DMS53 (cell line): ENCODE measurements at regions not wholly inside any gene's neighbourhood (a gene's known extent, or its start where the extent isn't known, plus 50 kb on each side); places are given as distances from the start of the nearest gene placed in this dataset.

Experiments used
- DNase-seq: peaks from one replicate; lab custom pipeline; 2025; lab: John Stamatoyannopoulos, UW

DNA sequence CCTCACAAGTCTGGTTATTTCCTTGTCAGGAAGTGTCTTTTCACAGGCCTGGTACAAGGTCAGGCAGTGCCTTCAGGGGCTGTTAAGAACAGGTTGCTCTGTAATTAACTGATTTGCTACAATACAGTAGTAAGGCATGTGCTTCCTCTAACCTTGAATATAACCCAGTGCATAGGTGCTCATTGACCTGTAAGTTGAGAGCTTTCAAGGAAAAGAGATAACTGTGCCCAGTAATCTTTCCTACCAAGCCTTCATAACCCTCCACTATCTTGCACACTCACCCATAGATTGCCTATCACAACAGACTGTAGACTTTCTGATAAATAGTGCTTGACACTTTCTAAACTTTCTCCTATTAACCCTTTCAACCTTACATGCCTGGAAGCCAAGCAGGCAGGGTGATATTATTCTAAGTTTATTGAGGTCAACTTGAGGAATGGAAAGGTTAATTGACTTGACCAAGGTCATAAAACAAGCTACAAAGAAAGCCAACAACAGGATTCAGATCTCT, 148.1 kb downstream of the PPARGC1A start:
- DNase-seq: no peak

DNA sequence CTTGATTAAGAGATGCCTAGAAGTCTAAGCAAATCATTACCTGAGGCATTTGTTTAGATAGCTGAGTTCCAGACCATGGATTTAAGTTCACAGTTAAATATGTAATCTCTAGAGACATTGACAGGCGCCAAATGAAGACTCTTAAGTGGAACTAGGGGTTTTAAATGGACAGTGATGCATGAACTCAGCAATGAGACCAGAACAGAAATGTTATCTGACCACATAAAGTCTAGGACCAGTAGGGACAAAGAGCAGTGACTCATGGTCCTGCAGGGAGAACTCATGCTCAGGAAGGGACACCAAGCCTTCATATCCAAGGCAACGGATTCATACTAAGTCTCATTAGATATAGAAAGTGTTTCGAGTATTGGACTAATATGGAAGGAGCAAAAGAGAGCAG, 152.3 kb downstream of the PPARGC1A start:
- peak; percentile 70 for DNase-seq

DNA sequence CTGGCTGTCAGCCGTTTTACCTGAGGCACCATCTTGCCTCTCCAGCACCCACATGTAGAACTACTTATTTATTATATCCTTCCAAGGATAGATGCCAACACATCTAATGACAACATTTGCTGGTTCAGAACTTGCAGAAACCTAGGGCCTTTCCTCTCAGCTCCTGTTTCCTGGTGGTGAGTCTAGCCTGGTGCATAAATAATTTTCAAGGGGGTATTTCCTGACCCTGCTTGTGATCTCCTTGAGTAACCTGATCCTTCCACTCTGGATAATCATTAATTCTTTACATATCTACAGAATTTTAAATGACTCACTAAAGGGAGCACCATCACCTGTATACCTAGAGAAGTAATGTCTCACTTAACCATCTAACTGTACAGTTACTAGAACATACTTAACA, 153.4 kb downstream of the PPARGC1A start:
- DNase-seq: peak; percentile 94

DNA sequence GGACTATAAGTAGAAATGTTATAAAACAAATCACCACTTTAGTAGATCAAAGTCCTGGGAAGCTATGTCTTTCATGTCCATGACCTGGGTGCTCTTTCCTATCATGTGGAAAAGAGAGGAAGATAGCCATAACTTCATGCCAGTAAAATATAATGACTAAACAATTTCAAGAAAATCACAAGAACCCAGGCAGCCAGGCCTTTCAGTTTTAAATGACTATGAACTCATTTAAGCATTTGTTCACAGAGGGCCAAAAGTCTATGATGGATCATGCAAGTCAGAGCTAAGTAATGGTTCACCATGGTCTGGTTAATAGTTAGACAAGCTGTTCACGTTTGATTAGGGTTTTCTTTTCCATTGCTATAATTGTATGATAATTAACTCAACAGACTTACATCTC, 155.8 kb downstream of the PPARGC1A start:
- no peak for DNase-seq

DNA sequence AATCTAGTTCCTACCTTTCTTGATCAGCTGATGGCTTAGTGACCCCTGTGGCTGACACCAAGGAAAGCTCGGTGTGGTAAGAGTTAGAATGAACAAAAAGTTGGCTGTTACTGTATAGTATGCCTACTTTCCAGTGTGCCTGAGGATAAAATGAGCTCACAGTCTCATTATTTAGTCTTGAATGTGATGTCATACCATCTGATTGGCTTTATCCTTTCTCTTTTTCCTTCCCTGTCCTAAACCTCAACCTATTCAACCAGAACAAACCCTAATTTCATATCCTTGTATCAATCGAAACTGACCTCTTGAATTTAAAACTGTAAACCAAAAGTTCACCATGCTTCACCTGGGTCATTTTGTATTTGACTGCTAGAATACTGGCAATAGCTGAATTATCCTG, 156.4 kb downstream of the PPARGC1A start:
- no peak for DNase-seq

DNA sequence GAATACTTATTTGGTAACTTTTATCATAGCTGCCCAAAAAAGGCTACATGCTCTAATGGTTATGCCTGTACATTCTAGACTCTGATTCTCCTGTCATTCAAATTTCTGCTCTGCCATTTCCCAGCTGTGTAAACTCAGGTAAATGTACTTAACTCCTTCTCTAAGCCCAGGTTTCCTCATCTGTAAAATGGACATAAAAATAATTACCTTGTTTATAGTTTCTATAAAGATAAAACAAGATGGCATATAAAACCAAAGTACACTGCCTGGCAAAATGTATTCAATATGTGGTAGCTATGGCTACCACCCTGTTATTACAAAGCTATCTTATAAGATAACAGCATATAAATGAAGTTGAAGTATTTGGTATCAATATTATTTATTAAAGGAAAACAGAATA, 158.8 kb downstream of the PPARGC1A start:
- no peak for DNase-seq

DNA sequence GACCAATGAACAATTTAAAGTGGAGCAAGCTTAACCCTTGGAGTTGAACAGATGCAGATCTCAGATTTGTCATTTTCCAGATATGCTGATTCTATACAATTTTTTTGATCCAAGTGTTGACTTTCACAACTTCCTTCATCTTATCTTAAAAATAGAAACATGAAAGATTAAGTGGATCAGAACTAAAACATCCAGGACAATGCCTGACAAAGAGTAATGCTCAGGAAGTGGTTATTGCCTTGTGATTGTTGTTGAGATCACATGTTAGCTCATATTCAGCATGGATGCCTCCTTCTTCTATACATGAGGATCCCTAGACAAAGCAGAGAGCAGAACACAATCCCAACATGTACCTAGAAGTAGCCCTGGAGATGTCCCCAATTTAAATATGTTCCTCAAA, 160.9 kb downstream of the PPARGC1A start:
- DNase-seq: no peak

DNA sequence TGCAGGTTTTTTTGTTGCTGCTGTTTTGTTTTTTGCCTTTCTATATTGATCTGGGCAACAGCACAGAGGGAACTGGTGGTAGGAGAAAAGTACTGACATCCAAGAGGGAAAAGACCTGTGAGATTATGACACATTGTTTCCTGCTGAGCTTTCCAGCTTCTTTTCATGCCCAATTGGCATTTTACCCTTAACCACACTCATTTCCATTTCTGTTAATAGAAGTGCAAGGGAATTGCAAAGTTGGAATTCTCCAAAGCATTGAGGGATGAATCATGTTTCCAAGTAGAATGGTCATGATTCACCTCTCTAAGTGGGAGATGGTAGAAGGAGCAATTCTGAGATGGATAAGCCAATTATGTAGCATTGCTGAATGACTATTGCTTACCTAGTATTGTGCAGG, 161.5 kb downstream of the PPARGC1A start:
- peak; percentile 37 for DNase-seq

DNA sequence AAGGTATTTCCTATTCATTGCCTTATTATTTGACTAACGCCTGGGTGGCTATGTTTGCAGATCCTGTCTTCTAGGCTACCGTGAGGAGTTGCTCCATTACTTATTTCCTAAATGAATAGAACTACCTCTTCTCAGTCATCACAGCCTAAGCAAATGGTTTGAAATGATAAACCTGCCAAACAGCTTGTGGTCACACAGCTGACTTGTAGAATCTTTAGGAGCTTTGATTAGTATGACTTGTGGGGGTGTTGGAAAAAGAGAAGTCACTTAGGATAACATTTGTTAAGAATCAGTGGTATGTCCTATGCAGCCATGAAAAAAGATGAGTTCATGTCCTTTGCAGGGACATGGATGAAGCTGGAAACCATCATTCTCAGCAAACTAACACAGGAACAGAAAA, 169.3 kb downstream of the PPARGC1A start:
- DNase-seq: no peak

DNA sequence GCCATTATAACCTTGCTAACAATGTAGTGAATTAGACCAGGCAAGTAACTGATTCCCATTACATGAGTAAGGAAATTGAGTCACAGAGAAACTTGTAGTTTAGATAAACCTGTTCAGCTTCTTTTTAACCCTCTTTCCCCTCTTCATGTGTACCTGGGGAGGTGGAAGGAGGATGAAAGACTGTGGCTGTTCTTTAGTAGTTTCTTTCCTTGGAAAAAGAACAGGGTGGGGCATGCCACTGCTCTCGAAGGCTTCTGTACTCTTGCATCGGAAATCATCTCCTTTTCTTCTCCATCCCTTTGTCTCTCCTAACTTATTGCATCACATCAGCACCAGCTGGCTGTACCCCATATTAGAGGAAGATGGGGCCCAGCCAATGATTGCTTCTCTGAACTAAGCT, 171.4 kb downstream of the PPARGC1A start:
- DNase-seq: no peak

DNA sequence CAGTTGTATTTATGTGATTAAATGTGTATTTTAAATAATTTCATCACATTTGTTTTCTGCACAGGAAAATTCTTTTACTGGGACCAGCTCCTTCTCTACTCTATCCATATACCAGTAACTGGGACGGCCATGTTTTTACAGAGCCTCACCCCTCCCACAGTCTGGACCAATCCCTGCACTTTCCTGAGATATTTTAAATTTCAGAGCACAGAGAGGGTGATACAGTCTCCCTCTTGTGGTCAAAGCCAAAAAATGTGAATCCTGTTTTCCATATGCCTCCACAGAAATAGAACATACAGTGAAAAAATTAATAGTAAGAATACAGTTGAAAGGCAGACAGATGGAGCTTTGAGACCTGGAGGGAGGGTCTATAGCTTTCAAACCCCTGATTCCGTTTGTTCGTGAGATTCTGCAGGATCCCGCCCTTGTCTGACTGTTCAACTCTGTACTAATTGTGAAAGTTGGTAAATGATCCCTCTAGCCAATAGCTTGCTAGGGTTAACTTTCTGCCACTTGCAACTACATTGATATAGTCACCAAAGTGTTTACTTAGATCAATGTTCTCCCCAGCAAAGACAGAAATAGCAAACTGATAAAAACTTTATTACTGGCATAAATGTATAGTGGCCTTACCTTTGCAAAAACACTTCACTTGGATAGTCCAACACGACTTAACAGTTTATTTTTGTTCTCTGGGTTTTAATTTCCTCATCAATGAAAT, 172.2 kb downstream of the PPARGC1A start:
- peak; percentile 83 for DNase-seq

DNA sequence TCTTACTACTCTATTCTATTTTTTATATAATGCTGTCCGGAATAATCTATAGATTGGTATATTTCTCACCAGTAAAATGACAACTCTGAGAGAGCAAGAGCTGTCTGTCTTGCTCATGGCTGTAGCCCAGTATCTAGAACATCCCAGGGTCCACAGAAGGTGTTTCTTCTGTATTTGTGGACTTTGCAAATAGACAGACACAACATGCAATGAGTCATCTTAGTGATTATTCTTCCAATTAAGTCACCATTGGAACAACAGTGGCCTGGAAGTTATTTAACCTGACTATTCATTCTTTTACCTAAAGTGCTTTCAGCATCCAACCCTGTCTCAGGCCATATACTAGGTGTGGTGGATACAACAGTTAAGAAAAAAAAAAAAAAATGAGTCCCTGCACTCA, 179.5 kb downstream of the PPARGC1A start:
- DNase-seq: peak; percentile 53

DNA sequence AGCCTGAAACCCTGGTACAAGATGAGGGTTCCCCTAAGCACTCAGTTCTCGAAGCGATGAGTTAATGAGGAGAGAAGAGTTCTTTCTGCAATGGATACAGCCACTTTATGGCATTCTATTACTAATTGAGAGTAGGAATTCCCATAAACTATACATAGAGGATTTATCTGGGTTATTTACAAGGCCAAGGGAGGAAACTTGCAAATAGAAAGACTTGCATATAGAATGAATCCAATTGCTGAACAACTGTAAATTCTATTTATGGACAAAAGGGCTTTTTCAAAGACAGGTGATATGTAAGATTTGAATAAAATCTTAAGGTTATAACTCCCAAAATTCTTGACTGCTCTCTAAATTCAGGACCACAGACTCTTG, 182.2 kb downstream of the PPARGC1A start:
- DNase-seq: no peak

DNA sequence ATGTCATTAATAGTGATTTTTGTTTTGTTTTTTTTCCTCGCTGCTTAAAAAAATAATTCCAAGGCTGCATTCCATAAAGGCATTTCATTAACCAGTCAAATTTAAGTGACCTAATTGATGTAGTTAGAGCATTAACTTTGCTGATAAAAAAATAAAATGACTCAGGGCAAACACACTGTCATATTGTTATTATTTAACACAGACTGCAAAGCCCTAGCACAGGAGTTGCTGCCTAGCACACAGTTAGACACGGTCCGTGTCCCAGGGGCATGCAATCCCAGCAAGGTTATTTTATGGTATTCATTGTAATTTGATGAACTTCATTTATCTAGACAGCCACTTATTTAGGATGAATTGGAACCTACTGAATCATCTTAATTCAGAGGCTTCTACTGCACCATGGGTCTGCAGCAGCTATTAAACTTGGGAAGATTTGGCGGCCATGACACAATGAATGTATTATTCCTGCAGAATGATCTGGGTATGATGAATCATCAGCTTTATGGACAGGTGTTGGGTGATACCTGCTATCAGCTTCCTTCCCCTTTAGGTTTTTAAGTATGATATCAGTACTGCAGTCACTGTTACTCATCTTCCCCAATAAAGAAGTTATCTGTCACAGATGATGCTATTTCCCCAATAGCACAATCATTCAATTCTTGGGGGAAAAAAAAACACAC, 182.7 kb downstream of the PPARGC1A start:
- peak; percentile 27 for DNase-seq

DNA sequence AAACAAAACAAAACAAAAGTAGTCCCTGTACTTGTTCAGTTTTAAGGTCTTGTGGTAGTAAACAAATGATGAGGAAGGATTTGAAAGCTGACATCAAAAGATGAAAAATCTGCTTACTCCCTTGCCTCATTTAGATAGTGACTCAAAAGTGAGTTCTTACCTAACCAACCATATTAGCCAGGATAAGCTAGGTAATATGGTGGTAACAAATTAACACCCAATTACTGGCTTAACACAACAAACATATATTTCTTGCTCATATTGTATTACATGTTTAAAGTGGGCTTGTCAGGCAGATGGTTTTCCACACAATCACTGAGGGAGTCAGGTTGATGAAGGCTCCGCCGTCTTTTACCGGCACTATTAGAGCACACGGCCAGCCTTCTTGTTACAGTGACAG, 189.7 kb downstream of the PPARGC1A start:
- DNase-seq: no peak

DNA sequence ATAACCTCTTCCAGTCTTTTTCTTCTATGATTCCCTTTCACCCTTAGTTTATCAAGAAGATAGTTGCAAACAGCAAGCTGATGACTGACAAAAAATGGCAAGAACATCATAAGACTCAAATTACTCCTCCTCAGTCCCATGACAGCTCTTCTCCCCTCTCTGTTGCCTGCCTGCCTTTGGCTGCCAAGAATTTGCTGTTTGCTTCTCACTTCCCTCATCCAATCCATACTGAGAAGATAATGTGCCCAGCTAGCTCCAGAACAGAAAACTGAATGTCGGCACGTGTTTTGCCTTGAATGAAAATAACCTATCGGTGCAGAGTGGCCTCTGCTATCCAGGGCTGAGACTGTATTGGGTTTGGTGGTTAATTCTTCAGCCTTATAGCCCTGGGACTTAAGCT, 192.1 kb downstream of the PPARGC1A start:
- DNase-seq: no peak

DNA sequence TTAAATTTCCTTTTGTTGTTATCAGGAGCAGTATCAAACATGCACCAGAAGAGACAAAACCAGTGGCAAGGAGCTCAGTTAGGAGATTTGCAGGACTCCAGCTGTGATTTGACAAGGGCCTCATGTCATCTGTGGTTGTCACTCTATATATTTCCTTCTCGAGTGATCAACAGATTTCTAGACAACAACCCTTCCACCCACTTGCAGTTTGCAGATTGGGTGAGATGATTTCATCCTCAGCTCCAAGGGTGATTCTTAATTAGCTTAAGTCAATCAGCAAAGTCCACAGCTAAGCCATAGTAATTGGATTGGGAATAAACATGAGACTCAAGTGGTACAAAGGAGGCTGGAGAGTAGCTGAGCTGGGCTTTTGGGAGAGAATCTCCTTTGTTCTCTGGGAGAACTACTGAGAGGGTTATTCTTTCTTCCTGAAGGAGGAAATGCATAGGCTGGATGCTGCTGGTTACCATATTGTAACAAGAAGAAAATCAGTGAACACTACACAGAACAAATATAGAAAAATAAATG, 192.8 kb downstream of the PPARGC1A start:
- no peak for DNase-seq

DNA sequence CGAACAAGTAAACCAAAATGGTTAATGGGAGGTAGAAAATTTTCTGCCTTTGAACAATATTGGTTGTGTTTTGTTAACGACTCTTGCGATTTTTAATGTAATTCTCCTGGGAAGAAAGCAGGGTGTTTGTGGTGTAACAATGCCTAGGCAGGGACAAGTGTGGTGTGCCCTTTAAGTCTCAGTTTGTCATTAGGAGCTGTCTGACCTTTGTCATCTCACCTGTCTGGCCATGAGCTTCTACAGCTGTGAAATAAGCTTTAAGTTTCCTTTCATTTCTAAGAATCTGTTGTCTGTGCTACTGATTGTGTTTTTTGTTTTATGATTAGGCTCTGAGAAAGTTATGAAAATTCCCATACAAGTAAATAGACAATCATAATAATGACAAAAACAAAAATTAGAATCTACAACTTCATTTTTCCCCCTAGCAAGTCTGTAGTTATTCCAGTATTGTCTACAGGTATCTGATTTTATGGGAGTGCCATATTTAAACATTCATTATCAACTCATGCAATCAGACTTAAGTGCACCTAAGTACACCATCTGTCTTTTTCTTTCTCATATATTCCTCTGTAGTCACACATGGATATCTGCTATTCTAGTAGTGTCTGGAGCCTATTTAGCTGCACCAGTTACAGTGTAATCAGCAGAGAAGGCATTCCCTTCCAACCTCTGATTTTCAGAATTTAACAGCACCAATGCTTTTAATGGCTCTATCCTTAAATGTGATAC, 203.5 kb downstream of the PPARGC1A start:
- no peak for DNase-seq

DNA sequence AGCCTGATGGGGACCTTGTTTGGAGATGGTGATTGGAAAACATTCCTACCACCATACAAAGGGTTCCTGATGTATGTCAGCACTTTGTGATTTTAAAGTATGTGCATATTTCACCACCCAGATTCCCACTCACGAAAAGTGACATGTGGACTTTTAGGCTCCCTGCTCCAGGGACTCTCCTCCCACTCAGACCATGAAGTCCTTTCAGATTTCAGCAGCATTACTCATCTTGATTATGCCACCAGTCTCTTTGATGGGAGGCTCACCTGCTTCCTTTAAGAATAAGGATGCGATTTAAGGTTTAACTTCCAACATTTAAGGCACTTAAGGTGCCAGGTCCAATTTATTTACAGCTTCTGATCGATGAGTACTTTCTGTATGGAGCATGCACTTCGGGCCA, 204.4 kb downstream of the PPARGC1A start:
- no peak for DNase-seq

DNA sequence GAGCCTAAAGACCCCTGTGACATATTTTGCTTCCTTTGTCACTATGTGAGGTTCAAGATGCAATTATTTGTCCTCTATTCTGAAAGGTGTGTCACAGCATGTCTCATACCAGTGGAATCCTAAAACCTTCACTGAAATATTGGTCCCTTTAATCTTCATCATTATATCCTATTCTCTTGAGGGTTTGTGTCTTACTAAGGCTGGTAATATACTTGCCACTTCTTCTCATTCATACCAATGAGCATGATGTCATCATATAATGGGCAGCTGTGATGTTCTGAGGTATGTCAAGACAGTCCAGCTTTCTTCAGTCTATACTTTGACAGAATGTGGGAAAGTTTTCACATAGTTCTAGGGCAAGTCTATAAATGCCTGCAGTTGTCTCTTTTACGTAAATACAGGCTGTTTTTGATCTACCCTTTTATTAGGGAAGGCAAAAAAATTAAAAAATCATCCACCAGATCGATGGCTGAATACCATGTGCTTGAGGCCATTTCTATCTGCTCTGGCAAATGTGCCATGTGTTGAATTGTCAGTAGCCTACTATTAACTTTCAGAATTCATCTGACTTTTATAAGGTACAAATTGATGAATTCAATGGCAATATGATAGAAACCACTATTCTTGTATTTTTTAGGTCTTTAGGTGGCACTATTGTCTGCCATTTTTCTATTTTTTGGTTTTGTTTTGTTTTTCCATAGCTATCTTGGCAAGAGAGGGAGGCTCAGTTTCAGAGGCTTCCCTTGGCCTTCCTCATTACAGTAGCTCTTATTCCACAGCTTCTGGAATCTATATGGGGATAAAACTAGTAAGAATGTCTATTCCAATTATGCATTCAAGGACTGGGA, 209.0 kb downstream of the PPARGC1A start:
- DNase-seq: peak; percentile 30

DNA sequence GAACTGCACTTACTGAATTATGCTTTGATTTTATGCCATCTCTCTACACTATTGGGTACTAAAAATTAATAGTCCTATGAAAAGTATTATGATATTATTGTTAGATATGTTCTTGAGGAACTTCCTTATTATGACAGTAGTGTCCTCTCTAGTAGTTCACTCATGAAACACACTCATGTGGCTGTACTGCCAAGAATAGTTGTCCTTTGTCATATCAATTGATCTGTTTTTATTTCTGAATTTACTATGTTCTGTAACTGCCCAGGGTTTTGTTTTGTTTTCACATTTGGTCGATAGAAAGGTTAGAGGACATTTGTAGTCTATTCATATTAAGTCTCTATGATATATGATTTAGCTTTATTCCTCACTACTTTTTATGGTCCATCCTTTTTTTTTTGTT, 215.2 kb downstream of the PPARGC1A start:
- no peak for DNase-seq

DNA sequence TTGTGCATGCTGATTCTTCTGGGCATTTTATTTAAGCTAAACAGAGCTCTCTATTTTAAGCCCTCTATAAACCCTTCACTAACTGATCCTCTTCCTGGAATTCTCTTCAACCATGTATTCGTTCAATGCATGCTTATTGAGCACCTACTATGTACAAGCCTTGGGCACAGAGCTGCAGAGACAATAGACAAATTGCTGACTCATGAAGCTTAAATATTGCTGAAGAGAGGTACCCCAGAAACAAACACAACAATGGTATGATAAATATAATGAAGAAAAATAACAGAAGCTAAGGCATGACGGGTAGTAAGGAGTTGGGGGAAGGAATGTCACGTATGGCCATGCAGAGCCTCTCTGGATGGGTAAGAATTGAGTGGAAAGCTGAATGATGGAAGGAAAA, 222.2 kb downstream of the PPARGC1A start:
- DNase-seq: no peak
